ENCODE measurements at regions not wholly inside any gene's neighbourhood (a gene's known extent, or its start where the extent isn't known, plus 50 kb on each side); places are given as distances from the start of the nearest gene placed in this dataset.

DNA sequence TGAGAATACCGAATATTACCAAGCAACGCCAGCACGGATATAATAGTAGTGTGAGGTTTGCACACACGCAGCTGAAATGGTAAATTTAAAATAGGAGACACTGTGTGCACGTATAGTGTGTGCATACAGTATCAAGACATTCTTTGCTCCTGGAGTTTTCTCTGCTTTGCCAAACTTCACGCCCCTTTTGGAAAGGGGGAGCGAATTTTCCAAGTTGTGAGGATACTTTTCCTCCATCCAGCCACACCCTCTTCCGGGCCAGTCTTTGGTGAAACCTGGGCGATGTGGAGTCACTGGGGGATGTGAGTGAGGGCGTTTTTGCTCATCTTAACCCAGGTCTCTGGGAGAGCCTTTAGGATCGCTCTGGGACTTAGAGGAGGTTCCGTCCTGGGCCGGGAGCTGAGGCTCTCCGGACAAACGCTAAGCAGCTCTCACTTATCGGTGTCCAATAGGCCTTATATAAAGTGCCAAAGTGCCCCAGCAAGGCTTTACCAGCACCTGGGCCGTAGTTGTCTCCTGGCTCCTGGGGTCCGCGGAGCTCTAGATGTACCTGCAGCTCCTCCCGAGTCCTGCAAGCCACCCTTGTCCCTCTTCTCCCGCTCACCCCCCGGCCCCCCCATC, 160.0 kb upstream of the MKI67 start:
- no peak for DNase-seq

DNA sequence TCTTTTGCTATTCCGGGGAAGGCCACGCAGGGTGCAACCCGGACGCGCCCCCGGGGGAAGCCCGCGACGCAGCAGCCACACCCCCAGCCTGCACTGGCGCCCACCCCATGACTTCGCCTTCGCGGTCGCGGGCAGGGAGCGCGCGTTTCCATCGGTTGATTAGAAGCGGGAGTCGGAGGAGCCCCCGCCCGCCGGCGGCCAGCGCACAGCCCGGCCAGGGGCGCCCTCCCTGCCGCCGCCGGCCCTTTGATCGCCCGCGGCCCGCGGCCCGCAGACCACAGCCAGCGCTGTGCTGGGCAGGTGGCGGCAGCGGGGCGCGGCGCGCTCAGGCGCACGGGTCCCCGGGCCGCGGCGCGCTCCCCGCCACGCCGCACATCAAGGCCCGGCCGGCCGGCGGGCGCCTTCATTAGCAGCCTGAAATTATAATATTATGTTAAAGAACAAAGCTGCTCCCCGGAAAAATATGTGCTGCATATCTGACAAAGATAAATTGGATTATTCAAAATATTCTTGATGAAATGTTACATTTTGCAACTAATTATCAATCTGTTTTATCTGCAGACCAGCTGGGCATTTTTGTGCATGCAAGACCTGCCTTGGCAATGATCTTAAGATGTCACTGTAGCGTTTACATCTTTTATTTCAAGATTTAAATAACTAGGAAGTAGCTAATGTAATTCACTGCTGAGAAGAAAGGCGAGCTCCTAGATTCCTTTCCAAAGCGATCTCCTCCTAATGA, 160.7 kb upstream of the MKI67 start:
- DNase-seq: no peak

DNA sequence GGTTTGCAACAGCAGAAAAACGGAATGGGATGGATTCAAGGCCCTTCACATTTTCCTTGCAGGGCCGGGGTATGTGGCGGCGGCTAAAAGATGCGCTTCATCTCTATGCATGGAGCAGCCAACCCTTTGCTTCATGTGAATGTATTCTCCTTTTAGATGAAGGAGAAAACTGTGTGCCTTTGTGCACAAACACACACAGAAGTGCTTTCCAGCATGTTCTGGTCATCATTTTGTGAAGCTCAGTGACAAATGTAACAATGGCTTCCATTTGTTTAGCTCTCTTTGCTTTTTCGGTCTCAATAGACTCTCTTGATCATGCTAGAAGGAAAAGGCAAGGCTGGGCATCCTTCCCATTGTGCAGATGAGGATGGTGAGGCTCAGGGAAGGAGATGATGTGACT, 161.7 kb upstream of the MKI67 start:
- DNase-seq: no peak

DNA sequence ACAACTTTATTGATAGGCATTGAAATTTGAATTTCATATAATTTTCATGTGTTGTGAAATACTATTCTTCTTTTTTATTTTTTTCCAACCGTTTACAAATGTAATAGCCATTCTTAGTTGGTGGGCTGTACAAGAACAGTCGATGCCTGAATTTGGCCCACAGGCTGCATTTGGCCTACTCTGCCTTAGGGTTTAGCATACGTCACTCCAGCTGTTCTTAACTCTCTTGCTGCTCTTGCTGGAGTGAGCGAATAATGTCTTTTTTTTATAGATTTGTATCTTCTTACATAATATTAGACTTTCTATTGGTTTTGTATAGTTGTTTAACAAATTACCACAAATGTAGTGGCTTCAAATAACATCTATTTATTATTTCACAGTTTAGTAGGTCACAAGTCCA, 163.4 kb upstream of the MKI67 start:
- DNase-seq: no peak

DNA sequence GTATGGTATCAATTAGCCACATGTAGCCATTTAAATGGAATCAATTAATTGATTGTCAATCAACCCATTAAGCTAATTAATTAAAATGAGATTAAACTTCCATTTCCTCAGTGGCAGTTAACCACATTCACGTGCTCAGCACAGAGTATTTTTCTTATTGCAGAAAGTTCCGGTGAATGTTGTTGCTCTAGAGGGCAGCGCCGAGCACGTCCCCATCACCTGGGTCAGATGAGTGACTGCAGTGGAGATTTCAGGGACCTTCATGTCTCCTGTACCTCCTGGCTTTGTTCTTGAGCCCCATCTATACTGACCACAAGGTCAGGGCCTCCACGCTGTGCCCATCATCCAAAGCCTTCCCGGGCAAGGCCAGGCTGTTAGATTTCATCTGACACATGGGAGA, 168.8 kb upstream of the MKI67 start:
- DNase-seq: no peak

DNA sequence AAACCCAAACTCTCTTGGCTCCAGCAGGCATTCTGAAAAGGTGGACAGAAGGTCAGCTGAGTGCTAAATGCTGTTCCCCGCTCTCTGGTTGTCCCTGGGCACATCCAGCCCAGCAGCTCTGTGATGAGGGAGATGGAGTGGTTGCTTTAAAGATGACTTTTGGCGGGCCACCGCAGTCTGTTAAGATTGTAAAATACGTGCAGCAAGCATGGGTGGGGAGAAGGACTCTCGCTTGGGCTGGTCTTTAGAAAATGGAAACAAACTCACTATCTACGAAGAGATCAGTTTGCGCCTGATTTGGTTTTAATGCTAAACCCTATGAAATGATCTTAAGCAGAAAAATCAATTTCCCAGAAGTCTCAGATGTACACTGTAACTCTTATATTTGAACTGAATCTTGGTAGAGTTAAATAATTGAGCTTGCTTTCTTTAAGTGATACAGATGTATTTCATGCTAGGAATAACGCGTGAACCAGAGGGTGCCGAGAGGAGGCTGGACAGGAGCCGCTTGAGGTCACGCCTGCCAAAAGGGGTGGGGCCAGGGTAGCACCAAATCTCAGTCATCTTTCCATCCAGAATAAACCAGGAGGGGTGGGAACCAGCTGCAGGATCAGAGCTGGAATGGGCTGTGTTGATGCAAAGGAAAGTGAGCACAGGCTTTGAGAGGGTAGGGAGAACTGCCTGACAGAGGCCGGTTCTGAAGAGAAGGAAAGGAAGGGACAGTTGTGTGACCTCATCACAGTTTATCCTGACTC, 170.2 kb upstream of the MKI67 start:
- no peak for DNase-seq

DNA sequence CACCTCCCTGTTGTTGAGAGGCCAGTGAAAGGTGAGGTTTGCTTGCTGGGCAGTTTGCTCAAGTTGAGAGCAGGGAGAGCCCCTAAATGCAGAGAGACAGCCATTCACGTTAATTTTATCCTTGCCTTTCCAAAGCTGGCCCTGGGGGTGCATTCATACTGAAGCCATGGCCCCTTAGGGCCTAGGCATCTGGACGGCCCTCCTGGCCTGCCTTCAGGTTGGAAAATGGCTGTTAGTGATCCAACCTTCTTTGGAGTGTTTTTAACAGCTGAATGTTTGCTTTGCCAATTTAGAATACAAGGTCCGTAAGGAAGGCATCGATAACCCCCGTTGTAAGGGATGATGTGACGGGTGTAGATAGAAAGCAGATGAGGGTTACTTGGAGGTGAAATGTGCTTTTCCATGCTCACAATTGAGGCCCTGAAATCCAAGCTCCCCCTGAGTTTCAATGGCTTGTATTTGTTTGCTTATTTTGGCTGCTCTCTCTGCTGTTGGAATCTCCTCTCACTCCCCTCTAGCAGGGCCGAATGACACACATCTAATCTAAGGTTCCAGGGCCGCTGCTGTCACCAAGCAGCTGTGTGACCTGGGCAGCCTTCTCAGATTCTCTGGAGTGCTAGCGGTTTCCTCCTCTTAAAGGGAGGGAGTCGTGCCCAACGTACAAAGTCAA, 171.6 kb upstream of the MKI67 start:
- no peak for DNase-seq

DNA sequence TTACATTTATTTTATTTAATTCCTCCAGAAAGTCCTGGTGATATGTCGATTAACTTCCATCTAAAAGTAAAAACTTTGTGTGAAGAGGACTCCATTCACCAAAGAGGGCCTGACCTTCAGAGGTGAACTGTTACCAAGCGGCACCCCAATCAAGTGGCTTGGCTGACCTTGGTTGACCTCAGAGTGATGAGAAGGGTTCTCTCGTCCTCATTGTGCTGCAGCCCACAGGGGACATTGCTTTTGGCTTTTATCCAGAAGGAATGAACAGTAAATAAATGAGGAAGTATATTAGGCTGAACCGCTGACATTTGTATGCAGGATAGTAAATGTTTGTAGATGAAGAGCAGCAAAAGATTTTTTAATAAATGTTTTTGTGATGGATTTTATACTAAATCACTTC, 172.4 kb upstream of the MKI67 start:
- DNase-seq: no peak

DNA sequence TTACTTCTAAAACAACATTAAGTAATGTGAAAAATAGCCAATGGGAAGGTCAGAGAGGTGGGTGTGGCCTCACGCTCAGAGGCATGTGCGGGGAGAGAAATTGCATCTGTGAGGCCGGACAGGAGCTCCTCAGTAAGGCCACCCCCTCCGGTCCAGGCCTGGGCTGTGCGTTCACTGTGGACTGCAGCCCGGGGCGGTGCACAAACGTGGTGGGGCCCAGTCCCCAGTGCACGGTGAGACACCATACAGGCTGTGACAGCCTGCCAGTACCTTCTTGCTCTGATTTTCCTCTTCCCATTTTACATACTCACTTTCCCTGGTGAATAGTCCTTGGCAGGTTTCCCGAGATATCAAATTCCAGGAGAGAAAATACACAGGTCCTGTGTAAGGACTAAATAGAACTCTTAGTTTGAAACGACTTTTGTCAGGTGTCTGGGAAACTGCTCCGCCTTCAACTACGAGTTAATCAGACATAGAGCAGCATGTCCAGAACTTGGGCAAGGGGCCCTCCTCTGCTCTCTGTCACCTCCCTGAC, 174.1 kb upstream of the MKI67 start:
- no peak for DNase-seq

DNA sequence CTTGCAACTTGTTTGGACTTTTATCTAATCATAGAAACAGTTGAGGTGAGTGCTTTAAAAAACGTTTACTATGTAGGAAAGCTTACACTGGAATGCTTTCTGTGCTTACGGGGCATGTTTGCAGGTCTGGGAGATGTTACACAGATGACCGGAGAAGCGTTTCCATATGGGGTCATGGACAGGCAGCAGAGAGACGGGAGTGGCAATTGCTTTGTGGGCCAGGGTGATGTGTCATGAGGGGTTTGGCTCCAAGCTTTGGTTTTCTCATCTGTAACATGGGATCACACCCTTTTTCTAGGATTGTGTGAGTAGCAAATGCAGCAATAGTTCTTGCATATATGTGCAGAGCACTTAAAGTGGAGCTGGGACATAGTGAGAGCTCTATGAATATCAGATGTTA, 174.8 kb upstream of the MKI67 start:
- DNase-seq: no peak

DNA sequence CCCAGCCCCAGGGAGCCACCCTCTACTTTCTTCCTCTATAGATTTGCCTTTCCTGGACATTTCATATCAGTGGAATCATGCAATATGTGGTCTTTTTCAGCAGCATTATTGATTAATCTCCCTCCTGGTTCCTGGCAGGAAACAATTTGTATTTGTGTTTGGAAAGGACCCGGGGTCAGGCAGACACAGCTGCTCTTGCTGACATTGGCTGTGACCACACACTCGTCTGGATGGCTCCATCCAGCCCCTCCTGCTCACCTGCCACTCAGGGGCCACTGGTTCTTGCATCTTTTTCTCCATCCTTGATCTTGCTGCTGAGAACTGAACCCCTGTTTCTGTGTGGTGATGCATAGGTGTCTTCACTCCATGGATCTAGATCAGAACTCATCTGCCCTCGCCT, 176.6 kb upstream of the MKI67 start:
- DNase-seq: no peak

DNA sequence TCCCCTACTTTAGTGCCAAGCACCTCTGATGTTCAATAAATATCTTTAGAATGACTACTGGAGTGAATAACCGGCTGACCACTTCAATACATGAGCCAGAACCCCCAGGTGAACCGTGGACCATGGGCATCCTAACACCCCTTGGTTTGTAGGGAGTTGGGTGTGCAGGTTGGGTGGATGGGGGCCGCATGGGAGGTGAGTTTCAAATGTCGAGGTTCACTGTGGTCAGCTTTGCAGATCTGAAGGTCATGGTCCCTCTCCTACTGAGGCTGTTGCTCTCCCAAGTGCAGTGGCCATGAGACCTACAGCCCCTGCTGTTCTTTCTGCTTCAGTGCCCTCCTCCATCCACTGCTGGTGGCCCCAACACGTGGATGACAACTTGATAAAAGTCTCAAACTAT, 178.0 kb upstream of the MKI67 start:
- no peak for DNase-seq

DNA sequence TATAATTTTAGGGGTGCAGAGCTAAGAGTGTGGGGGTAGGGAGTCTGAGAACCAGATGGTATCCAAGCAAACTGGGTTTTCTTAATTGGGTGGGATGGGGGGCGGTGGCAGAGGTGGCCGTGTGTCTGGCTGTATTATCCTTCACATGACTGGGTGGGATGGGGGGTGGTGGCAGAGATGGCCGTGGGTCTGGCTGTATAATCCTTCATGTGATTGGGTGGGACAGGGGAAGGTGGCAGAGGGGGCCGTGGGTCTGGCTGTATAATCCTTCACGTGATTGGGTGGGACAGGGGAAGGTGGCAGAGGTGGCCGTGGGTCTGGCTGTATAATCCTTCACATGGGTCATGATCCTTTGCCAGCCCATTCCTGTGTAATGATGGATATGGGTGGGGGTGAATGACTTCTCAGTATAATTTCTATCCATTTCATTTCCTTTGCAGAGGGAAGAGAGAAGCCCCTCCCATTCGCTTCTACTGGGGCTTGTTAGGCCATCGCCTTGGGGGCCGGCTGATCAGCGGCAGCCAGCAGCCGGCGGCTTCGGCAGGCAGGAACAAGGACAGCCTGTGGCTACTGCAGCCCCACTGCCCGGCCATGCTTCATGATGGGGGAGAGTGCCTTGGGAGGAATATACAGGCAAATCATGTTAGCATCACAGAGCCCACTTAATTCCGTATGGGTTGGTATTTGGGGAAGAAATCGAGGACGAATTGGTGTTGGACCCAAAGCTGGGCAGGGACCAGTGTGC, 179.6 kb upstream of the MKI67 start:
- no peak for DNase-seq

DNA sequence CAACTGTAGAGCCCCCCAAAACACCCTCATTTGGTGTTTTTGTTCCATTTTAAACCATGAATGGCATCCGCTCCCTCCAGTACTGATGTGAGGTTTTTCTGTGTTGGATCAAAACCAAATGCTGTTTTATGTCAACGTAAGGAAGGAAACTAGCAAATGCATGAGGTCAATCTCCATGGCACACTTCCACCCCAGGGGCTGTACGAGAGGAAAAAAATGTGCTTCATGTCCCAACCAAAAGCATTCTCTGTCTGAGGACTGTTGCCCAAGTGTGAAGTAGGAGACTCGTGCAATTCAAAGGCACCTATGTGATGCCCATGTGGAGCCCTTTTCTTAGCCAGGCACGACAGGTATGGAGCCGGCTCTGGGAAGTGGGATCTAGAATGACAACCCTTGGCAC, 180.3 kb upstream of the MKI67 start:
- no peak for DNase-seq

DNA sequence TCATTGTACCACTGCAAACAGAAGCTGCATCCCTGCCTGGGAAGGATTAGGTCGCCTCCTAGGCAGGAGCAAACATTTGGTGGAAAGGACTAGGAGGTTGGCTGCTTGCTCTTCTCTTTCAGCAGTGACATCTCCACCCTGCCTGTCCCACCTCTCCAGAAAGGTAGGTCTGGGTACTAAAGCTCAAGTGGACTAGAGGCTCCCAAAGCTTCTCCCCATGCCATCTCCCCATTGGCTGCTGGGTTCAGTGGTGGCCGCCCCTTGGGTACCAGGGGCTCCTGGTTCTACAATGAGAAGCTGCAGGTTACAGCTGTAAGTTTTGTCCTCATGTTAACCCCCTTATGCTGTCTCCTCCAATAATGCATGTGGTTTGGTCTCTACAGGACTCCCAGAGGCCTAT, 180.7 kb upstream of the MKI67 start:
- DNase-seq: no peak

DNA sequence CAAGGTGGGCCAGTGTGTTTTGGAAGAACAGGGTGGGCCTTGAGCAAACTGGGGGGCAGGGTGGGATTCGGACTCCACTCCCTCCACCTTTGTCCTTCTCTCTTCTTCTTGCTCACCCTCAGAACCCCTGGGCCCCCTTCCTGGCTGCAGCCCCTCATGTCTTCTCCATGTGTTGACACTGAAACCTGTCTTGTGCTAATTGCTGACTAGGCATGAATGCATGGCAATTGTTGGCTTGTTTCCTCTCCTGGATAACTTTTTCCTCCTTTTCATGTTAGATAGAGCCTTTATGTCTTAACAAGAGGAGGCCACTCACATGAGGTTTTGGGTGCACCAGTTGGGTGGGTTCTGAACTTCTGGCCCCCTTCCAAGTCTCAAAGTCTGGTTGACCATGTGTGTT, 181.6 kb upstream of the MKI67 start:
- no peak for DNase-seq

DNA sequence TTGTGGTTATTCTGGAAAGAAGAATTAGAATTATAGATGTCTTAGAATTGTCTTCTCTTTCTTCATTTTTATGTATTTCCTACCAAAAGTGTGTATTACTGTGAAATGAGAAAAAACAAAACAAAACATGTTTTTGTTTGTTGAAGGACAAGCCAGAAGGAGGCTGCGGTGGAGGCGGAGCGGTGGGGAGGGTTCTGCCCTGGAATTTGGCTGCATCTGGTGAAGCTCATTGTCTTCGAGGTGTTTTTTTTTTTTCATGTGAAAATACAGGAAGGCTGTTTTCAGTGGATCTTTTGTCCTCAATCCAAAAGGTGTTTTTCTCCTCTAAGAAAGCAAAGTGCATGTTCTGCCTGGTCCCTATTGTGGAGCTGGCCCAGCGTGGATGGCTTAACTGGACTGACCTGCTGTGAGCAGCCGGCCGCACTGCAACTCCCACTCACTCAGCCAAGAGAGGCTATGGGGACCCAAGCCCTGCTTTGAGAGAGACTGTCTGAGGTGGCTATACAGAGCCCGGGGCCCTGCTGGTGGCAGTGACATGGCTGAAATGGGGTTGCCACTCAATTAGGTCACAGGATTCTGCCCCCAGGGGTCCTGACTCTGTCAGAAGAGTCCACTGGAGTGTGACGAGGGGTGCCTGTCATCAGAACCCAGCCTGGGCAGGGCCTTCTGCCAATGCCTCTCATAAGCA, 184.9 kb upstream of the MKI67 start:
- no peak for DNase-seq

DNA sequence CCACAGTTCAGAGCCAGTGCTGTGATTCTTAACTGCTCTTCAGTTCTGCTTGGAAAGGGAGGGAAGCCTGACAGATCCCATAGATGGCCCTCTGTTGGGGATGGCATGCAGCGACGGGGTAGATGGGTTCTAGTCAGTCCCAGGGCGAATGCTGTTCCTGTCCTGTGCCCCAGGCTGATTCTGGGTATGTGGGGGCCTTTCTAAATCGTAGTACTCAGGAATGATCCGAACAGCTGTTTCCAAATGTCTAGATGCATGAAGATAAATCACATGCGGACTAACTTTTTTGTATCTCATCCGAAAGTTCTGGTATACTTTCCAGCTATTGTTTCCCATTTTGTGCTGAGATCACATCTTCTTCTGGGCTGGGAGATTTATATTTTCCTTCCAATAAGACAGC, 186.0 kb upstream of the MKI67 start:
- DNase-seq: no peak

DNA sequence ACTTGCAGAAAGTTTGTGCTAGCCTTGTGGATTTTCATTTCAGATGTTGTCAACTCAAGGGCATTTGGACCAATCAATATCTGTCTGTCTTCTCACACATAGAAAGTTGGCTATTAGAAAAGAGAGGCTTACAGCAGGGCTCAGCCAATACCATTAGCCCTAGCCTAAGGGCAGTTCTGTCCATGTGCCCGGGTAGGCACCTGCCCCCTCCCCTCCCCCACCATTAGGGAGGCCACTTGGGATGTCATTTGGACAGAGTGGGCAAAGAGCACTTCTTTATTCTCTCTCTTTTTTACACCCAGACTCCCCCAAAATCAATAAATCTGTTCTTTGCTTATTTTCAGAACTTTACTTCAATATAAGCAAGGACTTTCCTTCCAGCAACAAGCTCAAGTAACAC, 188.5 kb upstream of the MKI67 start:
- DNase-seq: no peak

DNA sequence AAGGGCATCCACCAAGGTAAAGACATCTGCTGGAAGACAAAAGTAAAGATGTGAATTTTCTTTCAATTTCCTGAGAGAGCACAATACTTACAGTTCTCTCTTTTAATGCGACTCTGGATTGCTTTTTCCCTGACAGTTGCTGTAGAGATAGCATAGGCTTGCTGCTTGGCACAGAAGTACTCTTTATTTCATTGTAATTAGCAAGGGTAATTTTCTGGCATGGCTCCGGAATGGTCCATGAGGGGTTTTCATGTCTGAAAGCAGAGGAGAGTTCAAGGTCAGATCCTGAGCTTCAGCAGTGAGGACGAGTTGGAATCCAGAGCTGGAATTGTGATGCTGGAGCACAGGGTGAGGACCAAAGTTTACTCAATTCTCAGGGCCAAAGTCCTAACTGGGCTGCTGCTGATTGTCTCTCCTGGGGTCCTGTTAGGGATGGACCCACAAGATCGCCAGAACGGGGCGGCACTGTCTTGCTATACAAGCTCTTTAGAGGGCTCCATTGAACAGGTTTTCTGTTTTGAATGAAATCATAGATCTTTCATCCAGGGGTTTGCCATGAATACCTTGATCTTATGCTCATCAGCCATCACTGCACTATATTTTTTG, 190.0 kb upstream of the MKI67 start:
- DNase-seq: no peak

DNA sequence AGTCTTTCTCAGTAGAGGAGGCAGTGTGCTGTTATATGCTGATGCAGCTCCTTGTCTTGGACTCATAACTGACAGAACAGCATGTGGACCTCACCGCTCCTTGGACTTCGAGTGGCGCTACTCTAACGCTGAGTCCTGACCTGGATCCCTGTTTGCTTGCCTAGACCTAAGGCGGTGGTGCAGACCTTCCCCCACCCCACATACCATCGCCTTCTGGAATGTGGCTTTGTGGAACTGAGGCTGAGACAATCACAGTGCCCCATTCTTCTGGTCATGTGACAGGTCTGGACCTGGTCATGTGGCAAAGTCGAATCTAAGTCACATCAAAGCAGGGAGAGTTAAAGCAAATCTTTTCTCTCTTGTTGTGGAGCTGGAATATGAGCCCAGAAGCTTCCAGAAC, 190.7 kb upstream of the MKI67 start:
- no peak for DNase-seq

DNA sequence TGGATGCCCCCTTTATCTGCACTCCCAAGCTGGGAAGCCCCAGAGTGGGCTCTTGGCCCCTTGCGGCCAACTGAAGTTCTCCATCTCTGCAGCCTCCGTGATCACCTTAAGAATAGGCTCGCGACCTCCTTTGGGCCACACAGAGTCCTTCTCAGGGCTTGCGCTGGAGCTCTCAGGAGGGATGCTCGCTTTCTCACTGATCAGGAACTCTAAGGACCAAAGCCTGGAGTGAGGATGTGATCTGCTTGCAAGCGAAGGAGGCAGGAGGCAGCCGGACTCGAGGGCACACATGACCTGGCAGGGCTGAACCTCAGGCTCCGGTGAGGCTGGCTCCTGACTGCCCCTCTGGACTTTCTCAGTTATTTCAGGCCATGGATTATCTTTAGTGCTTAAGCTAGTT, 192.1 kb upstream of the MKI67 start:
- no peak for DNase-seq
